GM20000 (cell line): ENCODE measurements at regions not wholly inside any gene's neighbourhood (a gene's known extent, or its start where the extent isn't known, plus 50 kb on each side); places are given as distances from the start of the nearest gene placed in this dataset.

Source experiments
- DNase-seq: peaks from one replicate; pipeline ENCODE4 v3.0.0; 2012; ENCODE audit warnings: low spot score
- CTCF ChIP-seq: IDR thresholded peaks from 2 replicates; pipeline ENCODE4 v1.5.1; 2012; ENCODE audit warnings: mild to moderate bottlenecking, control low read depth; ENCODE audit errors: extremely low read depth, missing control alignments

- no peak for TF ChIP-seq CTCF
- no peak for DNase-seq
These were observed 168.3 kb upstream of the VRK2 start for GRCh38 chr2:57878171-57878865.

GRCh38 chr2:57878866-57879210 lies 167.8 kb upstream of the VRK2 start:
- no peak for TF ChIP-seq CTCF
- DNase-seq = no peak

- DNase-seq = no peak
These were observed 166.2 kb upstream of the VRK2 start for GRCh38 chr2:57880446-57880845.

GRCh38 chr2:57880967-57881366 lies 165.6 kb upstream of the VRK2 start:
- no peak for DNase-seq
- no peak for TF ChIP-seq CTCF

More at GRCh38 chr2:57880446-57880845, 166.2 kb upstream of the VRK2 start:
- TF ChIP-seq CTCF = no peak

GRCh38 chr2:57881998-57882888 lies 164.4 kb upstream of the VRK2 start:
- no peak for TF ChIP-seq CTCF
- no peak for DNase-seq

GRCh38 chr2:57882895-57883515 lies 163.6 kb upstream of the VRK2 start:
- no peak for TF ChIP-seq CTCF
- DNase-seq = no peak

- DNase-seq = no peak
- no peak for TF ChIP-seq CTCF
These were observed 162.3 kb upstream of the VRK2 start for GRCh38 chr2:57884281-57884680.
